MV-4-11 (cell line): ENCODE measurements at regions not wholly inside any gene's neighbourhood (a gene's known extent, or its start where the extent isn't known, plus 50 kb on each side); places are given as distances from the start of the nearest gene placed in this dataset.

Experiments used
- DNase-seq: peaks from one replicate; lab custom pipeline; 2025; lab: John Stamatoyannopoulos, UW

DNA sequence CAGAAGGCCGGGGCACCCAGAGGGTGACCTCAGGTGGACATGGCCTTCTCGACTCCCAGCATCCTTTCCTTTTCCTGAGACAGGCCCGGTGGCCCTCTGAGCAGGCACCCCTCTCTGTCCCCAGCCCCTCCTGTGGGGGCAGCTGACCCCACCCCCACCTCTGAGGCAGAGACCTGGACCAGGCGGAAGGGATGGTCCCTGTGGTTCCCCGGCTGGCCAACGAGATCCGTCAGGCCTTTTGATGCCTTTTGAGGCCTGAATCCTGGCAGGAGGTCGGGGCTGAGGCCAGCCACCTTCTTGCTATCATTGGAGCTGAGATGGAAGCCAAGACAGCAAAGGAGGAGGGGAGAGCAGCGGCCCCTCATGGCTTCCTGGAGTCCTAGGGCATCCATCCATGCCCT, 50.2 kb upstream of the ACTRT2 start:
- DNase-seq = no peak
